22Rv1 (cell line): ENCODE measurements at regions not wholly inside any gene's neighbourhood (a gene's known extent, or its start where the extent isn't known, plus 50 kb on each side); places are given as distances from the start of the nearest gene placed in this dataset.
"Not testable (repeated sequence)": the region's sequence is repeated elsewhere in the genome, so short reads cannot be mapped to it uniquely, and the experiment has no call there.

Experiments
- H3K27ac ChIP-seq: fragments of 450-650 bp; 2 replicates; pipeline ENCODE4 v1.5.1; 2017
- ZFX ChIP-seq: fragments of 450-650 bp; IDR thresholded peaks from 2 replicates; pipeline ENCODE4 v1.6.1; 2017; ENCODE audit warnings: antibody characterized with exemption, borderline replicate concordance
- TF ChIP-seq, protein P1 (sequence below): fragments of 450-650 bp; IDR thresholded peaks from 2 replicates; pipeline ENCODE4 v1.5.1; 2017; ENCODE audit warnings: mild to moderate bottlenecking

- TF ChIP-seq ZFX, result no peak
- TF ChIP-seq, protein P1, sequence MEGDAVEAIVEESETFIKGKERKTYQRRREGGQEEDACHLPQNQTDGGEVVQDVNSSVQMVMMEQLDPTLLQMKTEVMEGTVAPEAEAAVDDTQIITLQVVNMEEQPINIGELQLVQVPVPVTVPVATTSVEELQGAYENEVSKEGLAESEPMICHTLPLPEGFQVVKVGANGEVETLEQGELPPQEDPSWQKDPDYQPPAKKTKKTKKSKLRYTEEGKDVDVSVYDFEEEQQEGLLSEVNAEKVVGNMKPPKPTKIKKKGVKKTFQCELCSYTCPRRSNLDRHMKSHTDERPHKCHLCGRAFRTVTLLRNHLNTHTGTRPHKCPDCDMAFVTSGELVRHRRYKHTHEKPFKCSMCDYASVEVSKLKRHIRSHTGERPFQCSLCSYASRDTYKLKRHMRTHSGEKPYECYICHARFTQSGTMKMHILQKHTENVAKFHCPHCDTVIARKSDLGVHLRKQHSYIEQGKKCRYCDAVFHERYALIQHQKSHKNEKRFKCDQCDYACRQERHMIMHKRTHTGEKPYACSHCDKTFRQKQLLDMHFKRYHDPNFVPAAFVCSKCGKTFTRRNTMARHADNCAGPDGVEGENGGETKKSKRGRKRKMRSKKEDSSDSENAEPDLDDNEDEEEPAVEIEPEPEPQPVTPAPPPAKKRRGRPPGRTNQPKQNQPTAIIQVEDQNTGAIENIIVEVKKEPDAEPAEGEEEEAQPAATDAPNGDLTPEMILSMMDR, result no peak
- no peak overlapping the region for H3K27ac ChIP-seq
Measured at GRCh38 chr7:68873616-68874015, 724.7 kb upstream of the AUTS2 start.

DNA sequence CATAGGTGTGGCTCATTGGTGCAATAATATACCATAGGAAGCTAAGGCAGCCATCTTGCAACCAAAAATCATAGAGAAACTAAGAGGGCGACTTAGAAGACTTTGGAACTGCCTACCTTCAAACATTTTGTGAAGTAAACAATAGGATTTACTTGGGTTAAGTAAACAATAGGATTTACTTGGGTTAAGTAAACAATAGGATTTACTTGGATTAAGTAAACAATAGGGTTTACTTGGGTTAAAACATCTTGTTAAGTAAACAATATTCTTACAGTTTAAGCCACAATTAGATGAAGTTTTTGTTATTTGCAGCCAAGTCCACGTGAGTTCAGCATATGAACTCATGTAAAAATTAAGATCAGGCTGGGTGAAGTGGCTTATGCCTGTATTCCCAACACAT, 722.4 kb upstream of the AUTS2 start:
- TF ChIP-seq ZFX, result no peak
- TF ChIP-seq, protein P1, result no peak
- no peak overlapping the region for H3K27ac ChIP-seq

DNA sequence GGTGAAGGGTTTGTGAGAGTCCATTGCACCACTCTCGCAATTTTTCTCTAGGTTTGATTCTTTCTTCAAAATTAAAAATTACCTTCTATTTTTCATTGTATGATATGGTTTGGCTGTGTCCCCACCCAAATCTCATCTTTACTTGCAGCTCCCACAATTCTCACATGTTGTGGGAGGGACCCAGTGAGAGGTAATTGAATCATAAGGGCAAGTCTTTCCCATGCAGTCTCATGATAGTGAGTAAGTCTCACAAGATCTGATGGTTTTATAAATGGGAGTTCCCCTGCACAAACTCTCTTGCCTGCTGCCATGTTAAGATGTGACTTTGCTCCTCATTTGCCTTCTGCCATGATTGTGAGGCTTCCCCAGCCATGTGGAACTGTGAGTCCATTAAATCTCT, 711.2 kb upstream of the AUTS2 start:
- H3K27ac ChIP-seq, result not testable (repeated sequence)

DNA sequence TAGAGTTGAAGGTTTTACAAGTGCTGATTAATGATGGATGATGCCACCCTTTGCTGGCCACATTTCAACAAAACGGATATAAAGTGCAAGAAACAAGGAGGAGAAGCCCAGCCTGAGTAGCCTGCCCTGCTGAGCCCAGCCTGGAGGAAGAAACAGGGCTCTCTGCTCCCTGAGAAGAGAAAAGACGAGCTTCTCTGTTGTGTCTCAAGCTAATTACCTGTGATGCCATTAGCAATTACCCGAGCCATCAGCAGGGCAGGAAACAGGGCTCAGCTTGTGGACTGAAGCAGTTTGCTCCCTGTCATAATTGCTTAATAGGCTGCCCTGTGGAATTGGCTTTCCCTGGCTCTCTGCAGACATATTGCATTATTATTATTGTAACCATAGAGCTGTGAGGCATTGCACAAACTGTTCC, 709.3 kb upstream of the AUTS2 start:
- no peak overlapping the region for H3K27ac ChIP-seq
- TF ChIP-seq, protein P1, result no peak
- no peak for TF ChIP-seq ZFX

DNA sequence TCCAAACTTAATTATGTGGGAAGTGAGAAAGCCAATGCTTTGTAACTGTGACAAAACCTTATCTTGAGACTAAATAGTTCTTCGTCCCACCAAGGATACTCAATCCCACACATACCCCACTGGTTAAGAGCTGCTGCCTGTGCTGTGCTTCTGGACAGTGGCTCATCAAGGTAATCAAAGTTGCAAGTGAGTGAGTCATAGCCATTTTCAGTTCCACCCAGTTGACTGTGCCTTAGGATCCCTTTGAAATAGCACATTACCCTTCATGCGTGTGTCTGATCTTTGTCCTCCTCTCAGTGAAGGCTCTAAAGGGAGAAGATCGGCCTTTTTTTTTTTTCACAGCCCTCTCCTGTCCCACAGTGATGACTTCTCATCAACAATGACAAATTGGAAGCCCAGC, 706.0 kb upstream of the AUTS2 start:
- no peak for TF ChIP-seq ZFX
- TF ChIP-seq, protein P1, result no peak
- H3K27ac ChIP-seq, result no peak overlapping the region

DNA sequence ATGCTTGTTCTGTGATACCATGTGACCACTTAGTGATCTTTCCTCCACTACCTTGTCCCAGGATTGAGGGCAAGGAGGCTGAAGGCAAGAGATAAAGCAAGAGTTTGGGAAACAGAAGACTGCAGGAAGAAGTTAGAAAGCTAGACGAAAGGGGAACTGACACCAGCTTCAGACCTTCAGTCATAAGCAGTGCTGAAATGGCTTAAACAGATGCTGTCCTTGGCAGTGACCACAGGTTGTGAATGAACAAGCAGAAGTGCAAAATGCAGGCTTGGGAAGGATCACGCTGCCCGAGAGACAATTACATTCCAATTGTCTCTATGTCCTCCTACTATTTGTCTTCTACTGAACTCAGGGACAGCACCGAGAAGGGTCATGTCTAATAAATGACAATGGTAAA, 704.9 kb upstream of the AUTS2 start:
- no peak overlapping the region for H3K27ac ChIP-seq
- TF ChIP-seq, protein P1, result no peak
- no peak for TF ChIP-seq ZFX

DNA sequence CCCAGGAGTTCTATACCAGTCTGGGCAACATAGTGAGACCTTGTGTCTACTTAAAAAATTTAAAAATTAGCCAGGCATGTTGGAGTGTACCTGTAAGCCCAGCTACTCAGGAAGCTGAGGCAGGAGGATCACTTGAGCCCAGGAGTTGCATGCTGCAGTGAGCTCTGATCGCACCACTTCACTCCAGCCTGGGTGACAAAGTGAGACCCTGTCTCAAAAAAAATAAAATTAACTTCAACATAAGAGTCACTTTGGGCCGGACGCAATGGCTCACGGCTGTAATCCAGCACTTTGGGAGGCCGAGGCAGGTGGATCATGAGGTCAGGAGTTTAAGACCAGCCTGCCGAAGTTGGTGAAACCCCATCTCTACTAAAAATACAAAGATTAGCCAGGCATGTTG, 699.1 kb upstream of the AUTS2 start:
- not testable (repeated sequence) for H3K27ac ChIP-seq

- TF ChIP-seq, protein P1, result no peak
- TF ChIP-seq ZFX, result no peak
- H3K27ac ChIP-seq, result no peak overlapping the region
Measured at GRCh38 chr7:68900096-68900495, 698.2 kb upstream of the AUTS2 start.
